Subcutaneous abdominal adipose tissue (tissue), 5 donors: ENCODE measurements at regions not wholly inside any gene's neighbourhood (a gene's known extent, or its start where the extent isn't known, plus 50 kb on each side); places are given as distances from the start of the nearest gene placed in this dataset.

Source experiments
- H3K27ac ChIP-seq: one replicate; pipeline ENCODE4 v1.7.0; 2013; ENCODE audit warnings: low read depth, mild to moderate bottlenecking, inconsistent platforms, low read length, moderate library complexity
- H3K27me3 ChIP-seq, 5 donors: one replicate each; pipeline ENCODE4 v1.7.0; 2013; ENCODE audit warnings: low read length in 5 of 5, inconsistent platforms in 1 of 5; ENCODE audit not compliant: control insufficient read depth in 5 of 5, insufficient read depth in 4 of 5
- H3K36me3 ChIP-seq, 5 donors: one replicate each; pipeline ENCODE4 v1.7.0; 2013; ENCODE audit warnings: low read length in 5 of 5; ENCODE audit not compliant: control insufficient read depth in 5 of 5, insufficient read depth in 5 of 5
- H3K4me1 ChIP-seq, 5 donors: one replicate each; pipeline ENCODE4 v1.7.0; 2013; ENCODE audit warnings: low read length in 5 of 5, mild to moderate bottlenecking in 3 of 5, moderate library complexity in 1 of 5; ENCODE audit not compliant: control insufficient read depth in 5 of 5, insufficient read depth in 5 of 5
- H3K4me3 ChIP-seq, 5 donors: one replicate each; pipeline ENCODE4 v1.7.0; 2013; ENCODE audit warnings: low read length in 5 of 5, low read depth in 1 of 5
- H3K9ac ChIP-seq, 5 donors: one replicate each; pipeline ENCODE4 v1.7.0; 2013; ENCODE audit warnings: low read length in 5 of 5, mild to moderate bottlenecking in 4 of 5, moderate library complexity in 3 of 5
- H3K9me3 ChIP-seq, 5 donors: one replicate each; pipeline ENCODE4 v1.7.0; 2013; ENCODE audit warnings: low read length in 5 of 5; ENCODE audit not compliant: control insufficient read depth in 5 of 5
- donor health status: healthy.
- donor health status: healthy.
- donor health status: healthy.
- donor health status: healthy.
- donor health status: healthy.

- H3K27me3 ChIP-seq = peaks cover 0 to 5% (median 0%) of the 10 kb centered on the region in 5 donors
- no peaks in the 10 kb centered on the region for H3K9me3 ChIP-seq
- H3K36me3 ChIP-seq = no peaks in the 10 kb centered on the region
- H3K4me1 ChIP-seq = peaks cover 0 to 11% (median 5%) of the 10 kb centered on the region in 5 donors
- H3K4me3 ChIP-seq = no peak overlapping the region
- H3K9ac ChIP-seq = no peak overlapping the region
- no peak overlapping the region for H3K27ac ChIP-seq
These were observed 264.0 kb downstream of the TBC1D4 start for GRCh38 chr13:75217949-75218348.

- H3K36me3 ChIP-seq = no peaks in the 10 kb centered on the region
These were observed 265.9 kb downstream of the TBC1D4 start for GRCh38 chr13:75216038-75216437.

GRCh38 chr13:75214846-75215245, 267.1 kb downstream of the TBC1D4 start:
- no peak overlapping the region for H3K9ac ChIP-seq
- H3K36me3 ChIP-seq = no peaks in the 10 kb centered on the region
- H3K9me3 ChIP-seq = no peaks in the 10 kb centered on the region
- no peaks in the 10 kb centered on the region for H3K27me3 ChIP-seq
- H3K4me3 ChIP-seq = no peak overlapping the region
- no peak overlapping the region for H3K27ac ChIP-seq
- H3K4me1 ChIP-seq = peaks cover 0 to 5% (median 4%) of the 10 kb centered on the region in 5 donors

More at GRCh38 chr13:75216038-75216437, 265.9 kb downstream of the TBC1D4 start:
- H3K4me3 ChIP-seq = no peak overlapping the region
- no peak overlapping the region for H3K9ac ChIP-seq
- no peaks in the 10 kb centered on the region for H3K9me3 ChIP-seq
- H3K27me3 ChIP-seq = peaks cover 0 to 5% (median 0%) of the 10 kb centered on the region in 5 donors
- H3K4me1 ChIP-seq = peaks cover 0 to 6% (median 4%) of the 10 kb centered on the region in 5 donors
- no peak overlapping the region for H3K27ac ChIP-seq

- Histone ChIP-seq H3K36me3 (no peaks in the 10 kb centered on the region), H3K9ac (no peak overlapping the region), H3K4me1 (no peaks in the 10 kb centered on the region), H3K27me3 (no peaks in the 10 kb centered on the region), H3K9me3 (peaks cover 0 to 7% (median 0%) of the 10 kb centered on the region in 5 donors), H3K27ac (no peak overlapping the region), H3K4me3 (no peak overlapping the region)
These were observed 279.0 kb downstream of the TBC1D4 start for GRCh38 chr13:75202981-75203380.

- Histone ChIP-seq H3K9ac (no peak overlapping the region), H3K27ac (no peak overlapping the region), H3K4me3 (no peak overlapping the region), H3K4me1 (peaks cover 0 to 32% (median 19%) of the 10 kb centered on the region in 5 donors), H3K9me3 (no peaks in the 10 kb centered on the region), H3K27me3 (no peaks in the 10 kb centered on the region), H3K36me3 (no peaks in the 10 kb centered on the region)
These were observed 284.2 kb downstream of the TBC1D4 start for GRCh38 chr13:75197803-75198202.

GRCh38 chr13:75196147-75196837, 285.7 kb downstream of the TBC1D4 start:
- no peak overlapping the region for H3K27ac ChIP-seq
- peaks cover 0 to 32% (median 19%) of the 10 kb centered on the region in 5 donors for H3K4me1 ChIP-seq
- no peaks in the 10 kb centered on the region for H3K27me3 ChIP-seq
- no peaks in the 10 kb centered on the region for H3K36me3 ChIP-seq
- no peak overlapping the region for H3K4me3 ChIP-seq
- no peak overlapping the region for H3K9ac ChIP-seq
- H3K9me3 ChIP-seq = no peaks in the 10 kb centered on the region

GRCh38 chr13:75195495-75196146, 286.3 kb downstream of the TBC1D4 start:
- Histone ChIP-seq H3K27me3 (no peaks in the 10 kb centered on the region), H3K4me3 (no peak overlapping the region), H3K36me3 (no peaks in the 10 kb centered on the region), H3K9me3 (no peaks in the 10 kb centered on the region), H3K27ac (no peak overlapping the region), H3K9ac (no peak overlapping the region), H3K4me1 (peaks cover 0 to 32% (median 19%) of the 10 kb centered on the region in 5 donors)

GRCh38 chr13:75194717-75195462, 287.1 kb downstream of the TBC1D4 start:
- Histone ChIP-seq H3K27ac (no peak overlapping the region), H3K9me3 (no peaks in the 10 kb centered on the region), H3K36me3 (no peaks in the 10 kb centered on the region), H3K27me3 (no peaks in the 10 kb centered on the region), H3K4me3 (no peak overlapping the region), H3K4me1 (peaks cover 0 to 32% (median 19%) of the 10 kb centered on the region in 5 donors), H3K9ac (no peak overlapping the region)

GRCh38 chr13:75186379-75186778, 295.6 kb downstream of the TBC1D4 start:
- Histone ChIP-seq H3K36me3 (no peaks in the 10 kb centered on the region), H3K9me3 (peaks cover 0 to 8% (median 3%) of the 10 kb centered on the region in 5 donors), H3K4me1 (peaks cover 0 to 6% (median 0%) of the 10 kb centered on the region in 5 donors), H3K27me3 (no peaks in the 10 kb centered on the region), H3K9ac (no peak overlapping the region), H3K27ac (no peak overlapping the region), H3K4me3 (no peak overlapping the region)

- H3K9me3 ChIP-seq = peaks cover 0 to 8% (median 3%) of the 10 kb centered on the region in 5 donors
- no peaks in the 10 kb centered on the region for H3K27me3 ChIP-seq
- peaks cover 0 to 6% (median 0%) of the 10 kb centered on the region in 5 donors for H3K4me1 ChIP-seq
- no peak overlapping the region for H3K27ac ChIP-seq
- H3K4me3 ChIP-seq = no peak overlapping the region
- no peak overlapping the region for H3K9ac ChIP-seq
- H3K36me3 ChIP-seq = no peaks in the 10 kb centered on the region
These were observed 300.1 kb downstream of the TBC1D4 start for GRCh38 chr13:75181906-75182305.
